ENCODE measurements at regions not wholly inside any gene's neighbourhood (a gene's known extent, or its start where the extent isn't known, plus 50 kb on each side); places are given as distances from the start of the nearest gene placed in this dataset.

- DNase-seq (ENCODE audit: low spot score), result no peak
Measured at GRCh38 chr3:22225161-22225560, 474.2 kb upstream of the ZNF385D start.

GRCh38 chr3:22228705-22229104 is 477.7 kb upstream of the ZNF385D start:
- no peak for DNase-seq (ENCODE audit: low spot score)

DNA sequence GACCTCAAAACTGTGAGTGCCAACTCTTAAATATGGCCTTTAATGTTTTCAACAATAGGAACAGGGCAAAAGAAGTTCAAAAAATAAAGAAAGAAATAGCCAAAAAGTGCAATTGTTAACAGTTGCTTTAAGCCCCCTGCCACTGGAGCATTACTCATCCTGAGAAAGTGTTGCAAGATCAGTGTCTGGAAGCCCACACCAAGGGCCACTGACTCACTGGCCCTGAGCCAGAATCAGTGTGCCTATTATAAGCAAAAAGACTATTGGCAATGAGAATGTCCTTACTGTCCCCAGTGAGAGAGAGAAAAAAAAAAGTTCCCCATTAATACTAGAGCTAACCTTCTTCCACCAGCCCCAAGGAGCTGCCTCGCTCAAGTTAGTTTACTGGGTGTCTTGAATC is 480.1 kb upstream of the ZNF385D start:
- peak; percentile 2 for DNase-seq (ENCODE audit: low spot score)

DNA sequence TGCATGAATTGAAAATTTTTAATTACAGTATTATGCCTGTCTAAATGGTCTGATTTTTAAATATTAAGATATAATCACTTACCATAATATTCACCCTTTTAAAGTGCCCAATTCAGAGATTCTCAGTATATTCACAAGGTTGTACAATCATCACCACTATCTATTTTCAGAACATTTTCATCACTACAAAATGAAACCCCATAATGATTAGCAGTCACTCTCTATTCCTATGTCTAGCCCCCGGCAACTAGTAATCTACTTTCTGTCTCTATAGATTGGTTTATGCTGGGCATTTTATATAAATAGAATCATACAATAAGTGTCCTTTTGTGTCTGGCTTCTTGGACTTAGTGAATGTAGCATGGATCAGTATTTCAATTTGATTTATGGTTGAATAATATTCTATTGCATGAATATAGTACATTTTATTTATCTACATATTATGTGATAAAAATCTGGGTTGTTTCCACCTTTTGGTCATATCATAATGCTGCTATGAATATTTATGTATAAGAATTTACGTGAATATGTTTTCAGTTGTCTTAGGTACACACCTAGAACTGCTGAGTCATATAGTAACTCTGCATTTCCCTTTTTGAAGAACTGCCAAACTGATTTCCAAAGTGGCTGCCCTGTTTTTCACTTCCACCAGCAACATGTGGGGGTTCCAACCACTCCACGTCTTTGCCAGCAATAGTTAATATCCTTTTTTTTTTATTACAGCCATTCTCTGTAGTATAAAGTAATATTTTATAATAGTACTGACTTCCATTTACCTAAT is 485.7 kb upstream of the ZNF385D start:
- no peak for DNase-seq (ENCODE audit: low spot score)

- DNase-seq (ENCODE audit: low spot score), result no peak
Measured at GRCh38 chr3:22239011-22239410, 488.0 kb upstream of the ZNF385D start.

DNA sequence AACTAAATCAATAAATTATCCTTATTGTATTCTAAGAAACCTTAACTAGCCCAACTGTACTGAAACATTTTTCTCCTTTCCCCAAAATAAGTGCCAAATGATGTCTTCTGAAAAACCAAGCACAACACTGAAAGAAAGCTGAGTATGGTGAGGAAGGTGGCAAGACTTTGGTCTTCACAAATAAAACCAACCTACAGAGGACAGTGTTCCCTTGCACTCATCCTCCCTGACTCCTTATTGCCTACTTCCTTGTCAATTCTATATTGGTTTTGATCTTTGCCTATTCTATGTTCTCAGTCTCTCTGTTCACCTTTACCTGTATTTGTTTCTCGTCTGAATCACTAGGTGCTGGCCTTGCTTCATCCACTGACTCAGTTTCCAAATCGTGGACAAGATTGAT is 490.1 kb upstream of the ZNF385D start:
- no peak for DNase-seq (ENCODE audit: low spot score)

GRCh38 chr3:22244761-22245521 is 493.9 kb upstream of the ZNF385D start:
- DNase-seq (ENCODE audit: low spot score), result peak; percentile 66

DNA sequence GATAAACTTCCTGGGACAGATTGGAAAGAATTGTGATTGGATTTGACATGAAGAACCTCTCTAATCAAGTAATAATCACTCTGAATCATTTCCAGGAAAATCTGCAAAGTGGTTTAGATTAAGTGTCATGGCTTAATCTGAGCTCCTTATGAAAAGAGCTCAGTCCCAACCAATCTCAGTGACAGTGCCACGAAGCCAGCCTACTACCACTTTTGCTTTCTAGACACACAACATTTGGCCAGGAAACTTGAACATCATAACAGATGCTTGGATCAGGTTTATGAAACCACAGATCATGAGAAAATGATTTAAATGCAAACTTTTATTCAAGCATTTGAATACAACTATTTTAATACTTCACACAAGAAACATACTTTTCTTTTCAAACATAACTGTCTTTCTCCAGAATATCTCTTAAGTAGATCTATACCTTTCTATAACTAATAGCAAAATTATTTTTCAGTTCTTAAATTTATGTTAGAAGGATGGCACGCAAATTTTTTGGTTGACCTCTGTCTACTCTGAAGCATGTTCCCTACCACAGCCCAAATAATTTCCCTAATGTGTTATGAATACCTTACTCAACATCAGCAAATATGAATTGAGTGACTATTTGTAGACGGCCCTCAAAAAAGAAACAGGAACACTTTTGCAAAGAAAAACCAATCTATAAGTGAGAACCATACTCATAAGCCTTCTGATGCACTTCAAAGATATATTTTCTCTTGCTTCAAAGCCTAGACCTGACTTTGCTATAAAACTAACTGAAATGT is 495.0 kb upstream of the ZNF385D start:
- DNase-seq (ENCODE audit: low spot score), result no peak

- no peak for DNase-seq (ENCODE audit: low spot score)
Measured at GRCh38 chr3:22249658-22250057, 498.6 kb upstream of the ZNF385D start.

GRCh38 chr3:22257252-22257651 is 506.2 kb upstream of the ZNF385D start:
- no peak for DNase-seq (ENCODE audit: low spot score)

DNA sequence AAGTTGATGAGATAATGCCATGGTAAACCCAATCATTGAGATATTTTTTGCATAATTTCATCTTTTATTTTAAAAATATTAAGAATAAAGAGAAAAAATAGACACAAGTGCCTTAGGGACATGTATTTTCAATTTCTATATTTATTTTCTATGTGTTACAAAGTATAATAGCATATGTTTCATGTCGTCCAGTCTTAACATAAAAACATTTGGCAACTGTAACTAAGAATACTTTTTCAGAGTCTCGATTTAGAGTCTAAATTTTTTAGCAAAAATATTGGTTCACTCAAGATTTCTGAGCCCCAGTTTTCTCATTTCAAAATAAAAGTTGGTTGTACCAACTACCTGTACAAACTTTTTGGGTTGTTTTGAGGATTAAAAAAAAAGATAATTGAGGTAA is 511.4 kb upstream of the ZNF385D start:
- no peak for DNase-seq (ENCODE audit: low spot score)

DNA sequence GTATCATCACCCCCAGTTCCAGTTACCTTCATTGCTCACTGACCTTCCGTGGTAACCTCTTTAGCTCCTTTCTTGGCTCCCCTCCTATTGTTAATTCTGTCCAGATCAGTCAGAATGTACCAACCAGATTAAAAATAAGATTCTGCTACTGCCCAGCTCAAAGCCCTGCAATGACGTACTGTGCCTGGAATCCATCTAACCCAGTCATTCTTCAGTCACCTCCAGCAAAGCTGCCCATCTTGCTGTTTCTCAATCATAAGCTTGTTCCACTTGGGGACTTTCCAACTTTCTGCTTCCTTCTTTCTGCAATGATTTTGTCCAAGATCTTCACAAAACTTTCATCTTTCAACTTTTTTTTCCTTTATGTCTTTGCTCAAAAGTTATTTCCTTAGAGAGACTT is 512.0 kb upstream of the ZNF385D start:
- DNase-seq (ENCODE audit: low spot score), result no peak

GRCh38 chr3:22265403-22265802 is 514.4 kb upstream of the ZNF385D start:
- no peak for DNase-seq (ENCODE audit: low spot score)

GRCh38 chr3:22269831-22270230 is 518.8 kb upstream of the ZNF385D start:
- DNase-seq (ENCODE audit: low spot score), result no peak

GRCh38 chr3:22276351-22276750 is 525.3 kb upstream of the ZNF385D start:
- no peak for DNase-seq (ENCODE audit: low spot score)

DNA sequence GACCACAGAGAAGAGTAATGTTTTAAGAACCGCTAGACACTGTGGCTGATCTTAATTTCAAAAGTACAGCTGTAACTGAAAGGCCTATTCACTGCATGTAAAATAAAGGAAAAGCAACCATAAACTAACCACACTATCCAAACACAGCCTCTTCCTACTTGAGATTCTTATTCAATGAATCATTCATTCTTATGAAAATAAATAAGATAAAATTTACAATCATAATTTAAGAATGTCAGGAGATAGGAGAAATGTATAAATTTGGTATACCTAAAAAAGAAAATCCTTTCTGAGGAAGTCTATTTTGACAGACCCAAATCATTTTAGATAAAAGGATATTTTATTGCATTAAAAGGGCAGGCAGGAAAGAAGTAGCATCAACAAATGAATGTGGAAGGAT is 533.5 kb upstream of the ZNF385D start:
- no peak for DNase-seq (ENCODE audit: low spot score)

- DNase-seq (ENCODE audit: low spot score), result no peak
Measured at GRCh38 chr3:22288756-22289155, 537.7 kb upstream of the ZNF385D start.

DNA sequence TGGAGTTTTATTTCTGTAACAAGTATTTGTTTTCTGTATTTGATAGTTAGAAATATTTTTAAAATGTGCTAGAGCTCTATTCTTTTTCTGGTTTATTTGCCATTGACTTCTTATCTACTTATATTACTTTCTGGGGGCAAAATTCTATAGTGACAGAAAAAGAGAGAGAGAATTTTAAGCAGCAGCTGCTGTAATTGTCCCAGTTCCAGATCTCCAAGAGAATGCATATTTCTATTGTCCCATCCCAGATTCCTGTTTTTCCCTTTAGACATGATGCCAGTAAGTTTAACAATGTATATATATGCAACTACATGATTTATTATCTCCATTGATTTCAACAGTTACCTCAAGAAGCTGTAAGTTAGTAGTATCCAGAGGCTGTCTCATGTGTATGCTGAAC is 541.7 kb upstream of the ZNF385D start:
- DNase-seq (ENCODE audit: low spot score), result no peak

GRCh38 chr3:22296601-22297000 is 545.6 kb upstream of the ZNF385D start:
- no peak for DNase-seq (ENCODE audit: low spot score)

DNA sequence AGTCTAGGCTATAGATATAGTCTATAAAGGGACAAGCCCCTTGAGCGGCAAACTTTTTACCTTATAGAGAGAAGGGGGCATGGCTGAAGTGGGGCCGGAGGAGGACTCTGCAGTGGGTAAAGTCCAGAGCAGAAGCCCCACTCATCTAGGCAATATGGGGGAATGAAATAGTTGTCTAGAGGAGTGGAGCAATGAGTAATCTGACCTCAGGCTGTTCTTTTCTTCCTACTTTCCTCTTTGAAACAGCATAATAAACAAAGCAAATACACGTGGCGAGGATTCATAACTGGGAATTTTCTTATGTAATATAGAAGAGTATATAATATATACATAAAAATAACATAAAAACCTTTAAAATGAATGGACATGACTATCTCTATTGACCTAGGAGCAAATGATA is 546.4 kb upstream of the ZNF385D start:
- no peak for DNase-seq (ENCODE audit: low spot score)

DNA sequence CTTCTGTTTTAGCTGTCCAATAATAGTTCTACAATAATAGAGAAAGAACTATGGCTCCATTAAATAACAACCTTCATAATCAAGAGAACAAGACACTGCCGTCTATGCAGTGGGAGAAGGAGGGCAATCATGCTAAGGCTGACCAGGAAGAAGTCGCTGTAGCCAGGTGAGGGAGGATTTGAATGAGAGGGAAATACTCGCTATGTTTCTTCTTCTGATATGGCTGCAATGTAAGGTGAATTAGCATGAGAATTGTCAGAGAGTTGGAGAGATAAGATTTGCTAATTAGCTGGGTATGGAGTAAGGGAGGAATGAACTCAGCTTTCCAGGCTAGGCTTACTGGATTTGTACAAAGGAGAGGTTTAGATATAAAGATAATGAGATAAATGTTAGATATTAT is 555.4 kb upstream of the ZNF385D start:
- DNase-seq (ENCODE audit: low spot score), result no peak

DNA sequence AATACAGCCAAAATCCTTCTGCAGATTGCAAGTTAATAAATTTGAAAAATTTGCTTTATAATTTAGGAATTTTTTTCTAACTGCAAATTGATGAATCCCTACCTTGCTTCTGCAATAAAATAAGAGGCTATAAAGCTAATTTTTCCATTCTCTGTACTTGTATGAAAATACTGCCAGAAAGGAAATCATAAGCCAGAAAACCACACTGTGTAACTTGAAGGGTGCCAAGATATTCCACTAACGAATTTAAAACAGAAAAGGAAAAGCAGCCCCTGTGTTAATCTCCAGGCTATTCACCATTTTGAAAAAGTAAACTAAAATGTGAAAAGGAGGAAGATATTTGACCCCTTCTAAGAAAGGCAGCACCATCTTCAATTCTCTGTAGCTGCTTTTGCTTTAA is 557.9 kb upstream of the ZNF385D start:
- no peak for DNase-seq (ENCODE audit: low spot score)

DNA sequence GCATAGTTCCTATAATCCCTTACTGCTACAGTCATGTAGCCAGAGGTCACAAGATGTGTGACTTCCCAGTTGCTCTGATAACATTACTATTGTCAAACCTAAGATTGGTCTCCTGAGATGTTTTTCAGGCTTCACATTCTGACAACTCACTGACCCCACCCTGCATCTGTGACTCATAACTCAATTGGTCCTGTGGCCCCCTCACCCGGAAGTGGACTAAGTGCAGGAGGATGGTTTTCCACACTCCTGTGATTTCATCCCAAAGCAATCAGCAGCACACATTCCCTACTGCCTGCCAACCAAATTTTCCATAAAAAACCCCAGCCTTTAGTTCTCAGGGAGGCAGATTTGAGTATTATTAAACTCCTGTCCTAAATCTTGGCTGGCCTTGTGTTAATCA is 564.9 kb upstream of the ZNF385D start:
- no peak for DNase-seq (ENCODE audit: low spot score)
